ENCODE measurements at regions not wholly inside any gene's neighbourhood (a gene's known extent, or its start where the extent isn't known, plus 50 kb on each side); places are given as distances from the start of the nearest gene placed in this dataset.
"Not testable (repeated sequence)": the region's sequence is repeated elsewhere in the genome, so short reads cannot be mapped to it uniquely, and the experiment has no call there.

DNA sequence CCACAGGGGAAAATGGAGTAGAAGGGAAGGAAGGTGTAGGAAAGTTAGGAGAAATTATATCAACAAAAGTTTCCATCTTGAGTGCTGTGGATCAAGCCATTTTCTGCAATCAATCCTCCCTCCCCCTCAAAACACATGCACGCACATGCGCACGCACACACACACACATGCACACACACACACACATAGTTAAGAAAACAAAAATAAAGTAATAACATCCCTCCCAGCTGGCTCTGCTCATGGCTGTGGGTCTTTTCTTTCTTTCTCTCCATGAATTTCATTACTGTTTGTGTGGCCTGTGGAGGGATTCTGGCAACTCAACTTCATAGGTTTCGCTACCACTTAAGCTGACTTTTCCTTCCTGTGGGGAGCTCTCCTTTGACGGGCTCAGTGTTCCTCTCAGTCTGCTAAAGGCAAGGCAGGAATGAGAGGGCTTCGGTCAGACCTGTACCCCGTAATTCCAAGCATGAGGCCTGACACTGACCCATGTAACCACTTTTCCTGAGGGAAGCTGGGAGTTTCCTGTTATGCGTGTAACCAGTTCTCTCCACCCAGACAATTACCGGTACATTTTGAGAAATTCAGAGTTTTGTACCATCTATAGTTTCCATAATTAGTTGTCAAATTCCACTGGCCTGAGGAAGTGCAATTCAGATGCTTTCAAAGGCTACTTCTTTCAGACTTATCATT is 79.8 kb downstream of the ZNF92 start:
- no peak for TF ChIP-seq CTCF (IDR thresholded peaks at IDR 0.05; ENCODE audit: low read depth, low read length)
- DNase-seq (ENCODE audit: low read depth in 1 of 2, low spot score in 1 of 2) = no peak
- no peaks in the 10 kb centered on the region for H3K27me3 ChIP-seq
- H3K36me3 ChIP-seq = no peaks in the 10 kb centered on the region
- H3K4me3 ChIP-seq = no peak overlapping the region
- H3K9me3 ChIP-seq (ENCODE audit: low read depth) = no peaks in the 10 kb centered on the region
- H3K27ac ChIP-seq = no peak overlapping the region
- no peaks in the 10 kb centered on the region for H3K4me1 ChIP-seq (ENCODE audit: low read depth)

GRCh38 chr7:65454469-65454868 is 80.8 kb downstream of the ZNF92 start:
- Histone ChIP-seq H3K27me3 (no peaks in the 10 kb centered on the region), H3K36me3 (no peaks in the 10 kb centered on the region), H3K27ac (no peak overlapping the region), H3K4me3 (no peak overlapping the region), H3K4me1 (ENCODE audit: low read depth) (no peaks in the 10 kb centered on the region), H3K9me3 (ENCODE audit: low read depth) (no peaks in the 10 kb centered on the region)
- TF ChIP-seq CTCF (IDR thresholded peaks at IDR 0.05; ENCODE audit: low read depth, low read length) = no peak
- DNase-seq (ENCODE audit: low read depth in 1 of 2, low spot score in 1 of 2) = no peak

DNA sequence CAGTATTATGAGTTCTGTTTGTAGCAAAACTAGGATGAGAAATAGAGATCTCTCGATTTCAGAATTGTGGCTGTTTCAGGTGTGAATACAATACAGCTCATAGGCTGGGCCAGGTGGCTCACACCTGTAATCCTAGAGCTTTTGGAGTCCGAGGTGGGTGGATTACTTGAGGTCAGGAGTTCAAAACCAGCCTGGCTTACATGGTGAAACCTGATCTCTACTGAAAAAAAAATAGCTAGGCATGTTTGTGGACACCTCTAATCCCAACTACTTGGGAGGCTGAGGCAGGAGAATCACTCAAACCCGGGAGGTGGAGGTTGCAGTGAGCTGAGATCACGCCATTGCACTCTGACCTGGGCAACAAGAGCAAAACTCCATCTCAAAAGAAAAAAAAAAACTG is 81.4 kb downstream of the ZNF92 start:
- not testable (repeated sequence) for H3K27ac ChIP-seq; H3K4me3 ChIP-seq; H3K36me3 ChIP-seq; H3K27me3 ChIP-seq; DNase-seq (ENCODE audit: low read depth in 1 of 2, low spot score in 1 of 2); H3K9me3 ChIP-seq (ENCODE audit: low read depth); H3K4me1 ChIP-seq (ENCODE audit: low read depth)

GRCh38 chr7:65457705-65458104 is 84.0 kb downstream of the ZNF92 start:
- Histone ChIP-seq H3K27me3 (no peaks in the 10 kb centered on the region), H3K4me3 (no peak overlapping the region), H3K9me3 (ENCODE audit: low read depth) (no peaks in the 10 kb centered on the region), H3K36me3 (no peaks in the 10 kb centered on the region), H3K4me1 (ENCODE audit: low read depth) (no peaks in the 10 kb centered on the region), H3K27ac (no peak overlapping the region)
- no peak for TF ChIP-seq CTCF (IDR thresholded peaks at IDR 0.05; ENCODE audit: low read depth, low read length)
- DNase-seq (ENCODE audit: low read depth in 1 of 2, low spot score in 1 of 2) = no peak

DNA sequence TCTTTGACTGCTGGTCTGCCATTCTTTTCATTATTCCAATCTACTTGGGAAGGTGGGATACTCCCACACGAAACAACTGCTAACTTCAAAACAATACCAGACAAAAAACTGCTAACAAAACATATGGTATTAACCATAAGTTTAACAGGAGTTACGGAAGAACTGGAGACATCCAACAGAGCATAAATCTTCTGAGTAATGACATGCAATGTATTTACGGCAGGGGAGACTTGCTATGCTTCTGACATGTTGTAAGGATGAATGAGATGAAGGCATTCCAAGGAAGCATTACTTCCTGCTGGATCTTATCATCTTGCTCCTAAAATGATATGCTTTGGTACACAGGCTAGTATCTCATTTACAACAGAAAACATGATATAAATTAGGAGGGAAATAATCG is 85.8 kb downstream of the ZNF92 start:
- no peak for DNase-seq (ENCODE audit: low read depth in 1 of 2, low spot score in 1 of 2)
- no peaks in the 10 kb centered on the region for H3K9me3 ChIP-seq (ENCODE audit: low read depth)
- H3K4me1 ChIP-seq (ENCODE audit: low read depth) = no peaks in the 10 kb centered on the region
- no peaks in the 10 kb centered on the region for H3K27me3 ChIP-seq
- TF ChIP-seq CTCF (IDR thresholded peaks at IDR 0.05; ENCODE audit: low read depth, low read length) = no peak
- no peak overlapping the region for H3K4me3 ChIP-seq
- H3K36me3 ChIP-seq = no peaks in the 10 kb centered on the region
- no peak overlapping the region for H3K27ac ChIP-seq

- no peak for TF ChIP-seq CTCF (IDR thresholded peaks at IDR 0.05; ENCODE audit: low read depth, low read length)
- Histone ChIP-seq H3K27ac (no peak overlapping the region), H3K4me1 (ENCODE audit: low read depth) (no peaks in the 10 kb centered on the region), H3K4me3 (no peak overlapping the region), H3K9me3 (ENCODE audit: low read depth) (no peaks in the 10 kb centered on the region), H3K27me3 (no peaks in the 10 kb centered on the region), H3K36me3 (no peaks in the 10 kb centered on the region)
- no peak for DNase-seq (ENCODE audit: low read depth in 1 of 2, low spot score in 1 of 2)
Observed at GRCh38 chr7:65462148-65462716, 88.6 kb downstream of the ZNF92 start.
